Keratinocyte (primary cell): ENCODE measurements at regions not wholly inside any gene's neighbourhood (a gene's known extent, or its start where the extent isn't known, plus 50 kb on each side); places are given as distances from the start of the nearest gene placed in this dataset.

ENCODE experiments used
- CTCF ChIP-seq, 3 experiments: IDR thresholded peaks in 1 of 3; conservative IDR thresholded peaks in 1 of 3; optimal IDR thresholded peaks in 1 of 3; 2 replicates in 2 of 3; 3 replicates in 1 of 3; pipeline versions ENCODE3 to v1.5.1; 2011; ENCODE audit warnings: low read length in 3 of 3, mild to moderate bottlenecking in 3 of 3, moderate library complexity in 2 of 3, control low read depth in 1 of 3, inconsistent platforms in 1 of 3; ENCODE audit not compliant: insufficient read depth in 2 of 3; ENCODE audit errors: extremely low read depth in 1 of 3
- EZH2 ChIP-seq: IDR thresholded peaks from one replicate; pipeline ENCODE4 v1.6.1; 2012; ENCODE audit warnings: inconsistent platforms, mild to moderate bottlenecking, low read length, moderate library complexity

GRCh38 chr6:145457556-145457955 lies 277.8 kb downstream of the EPM2A start:
- TF ChIP-seq CTCF (optimal IDR thresholded peaks at IDR 0.05 in 1 of 3, IDR thresholded peaks at IDR 0.05 in 1 of 3, conservative IDR thresholded peaks at IDR 0.05 in 1 of 3; ENCODE audit: extremely low read depth in 1 of 3, insufficient read depth in 2 of 3, low read length in 3 of 3) (no peak), EZH2 (no peak)
